HFF-Myc (cell line): ENCODE measurements at regions not wholly inside any gene's neighbourhood (a gene's known extent, or its start where the extent isn't known, plus 50 kb on each side); places are given as distances from the start of the nearest gene placed in this dataset.

ENCODE experiments used
- DNase-seq: peaks from one replicate; pipeline ENCODE4 v3.0.0-alpha.2; 2011; ENCODE audit warnings: low read depth; ENCODE audit errors: extremely low read depth
- H3K4me3 ChIP-seq: replicated peaks from 2 replicates; pipeline ENCODE4 v1.5.1; 2011; ENCODE audit warnings: low read depth, mild to moderate bottlenecking, control low read depth, low read length
- TF ChIP-seq, protein P1 (sequence below): IDR thresholded peaks from 2 replicates; pipeline ENCODE4 v1.5.1; 2012; ENCODE audit warnings: mild to moderate bottlenecking, low read depth, low read length, control low read depth; ENCODE audit errors: missing control alignments

DNA sequence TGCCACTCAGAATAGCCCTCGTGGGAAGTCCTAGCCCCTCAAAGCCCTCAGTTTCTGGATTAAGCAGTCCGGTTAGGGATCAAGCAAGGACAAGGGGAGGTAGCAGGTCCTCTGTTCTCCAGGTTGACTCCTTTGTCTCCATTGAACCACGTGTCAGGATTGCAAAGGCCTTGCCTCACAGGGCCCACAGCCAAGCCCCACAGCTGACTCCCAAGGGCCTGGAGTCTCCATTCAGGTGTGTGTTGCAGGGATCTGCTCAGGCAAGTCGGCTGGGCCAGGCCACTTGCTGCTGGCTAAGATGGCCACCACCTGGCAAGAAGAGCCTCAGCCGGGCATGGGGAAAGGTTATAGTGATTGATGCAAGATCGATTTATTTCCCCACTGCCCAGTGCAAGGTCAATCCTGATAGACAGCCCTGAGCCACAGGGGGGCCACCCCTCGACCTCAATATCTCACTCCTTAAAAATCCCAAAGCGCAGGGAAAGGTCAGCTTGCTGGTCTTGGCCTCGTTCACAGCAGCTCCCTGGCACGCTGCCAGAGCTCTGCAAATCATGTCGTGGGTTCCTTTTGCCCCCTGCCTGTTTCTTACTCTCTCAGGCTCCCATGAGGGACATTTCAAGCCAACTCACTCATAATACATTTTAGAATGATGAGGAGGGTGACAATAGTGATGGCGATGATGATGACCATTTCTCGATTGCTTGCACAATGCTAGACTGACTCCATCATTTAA, 75.9 kb downstream of the EDN3 start:
- DNase-seq, result no peak
- H3K4me3 ChIP-seq, result no peak overlapping the region
- TF ChIP-seq, protein P1, sequence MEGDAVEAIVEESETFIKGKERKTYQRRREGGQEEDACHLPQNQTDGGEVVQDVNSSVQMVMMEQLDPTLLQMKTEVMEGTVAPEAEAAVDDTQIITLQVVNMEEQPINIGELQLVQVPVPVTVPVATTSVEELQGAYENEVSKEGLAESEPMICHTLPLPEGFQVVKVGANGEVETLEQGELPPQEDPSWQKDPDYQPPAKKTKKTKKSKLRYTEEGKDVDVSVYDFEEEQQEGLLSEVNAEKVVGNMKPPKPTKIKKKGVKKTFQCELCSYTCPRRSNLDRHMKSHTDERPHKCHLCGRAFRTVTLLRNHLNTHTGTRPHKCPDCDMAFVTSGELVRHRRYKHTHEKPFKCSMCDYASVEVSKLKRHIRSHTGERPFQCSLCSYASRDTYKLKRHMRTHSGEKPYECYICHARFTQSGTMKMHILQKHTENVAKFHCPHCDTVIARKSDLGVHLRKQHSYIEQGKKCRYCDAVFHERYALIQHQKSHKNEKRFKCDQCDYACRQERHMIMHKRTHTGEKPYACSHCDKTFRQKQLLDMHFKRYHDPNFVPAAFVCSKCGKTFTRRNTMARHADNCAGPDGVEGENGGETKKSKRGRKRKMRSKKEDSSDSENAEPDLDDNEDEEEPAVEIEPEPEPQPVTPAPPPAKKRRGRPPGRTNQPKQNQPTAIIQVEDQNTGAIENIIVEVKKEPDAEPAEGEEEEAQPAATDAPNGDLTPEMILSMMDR, result no peak

DNA sequence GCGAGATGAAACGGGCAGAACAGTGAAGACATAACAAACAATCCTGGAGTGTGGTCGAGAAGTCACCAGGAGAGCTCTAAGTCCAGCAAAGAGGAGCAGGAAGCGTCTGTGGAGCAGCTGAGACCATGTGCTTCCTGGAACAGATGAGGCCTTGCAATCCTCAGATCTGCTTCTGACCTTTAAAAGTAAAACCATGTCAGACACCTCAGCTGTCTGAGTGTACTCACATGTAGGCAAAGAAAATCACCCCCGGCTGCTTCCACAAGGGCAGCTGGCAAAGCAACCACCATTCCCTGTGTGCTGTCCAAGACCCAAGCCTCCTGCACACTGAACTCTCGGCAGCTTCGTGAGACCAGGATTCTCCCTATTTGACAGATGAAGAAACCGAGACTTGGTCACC, 76.6 kb downstream of the EDN3 start:
- TF ChIP-seq, protein P1, result no peak
- DNase-seq, result no peak
- no peak overlapping the region for H3K4me3 ChIP-seq

DNA sequence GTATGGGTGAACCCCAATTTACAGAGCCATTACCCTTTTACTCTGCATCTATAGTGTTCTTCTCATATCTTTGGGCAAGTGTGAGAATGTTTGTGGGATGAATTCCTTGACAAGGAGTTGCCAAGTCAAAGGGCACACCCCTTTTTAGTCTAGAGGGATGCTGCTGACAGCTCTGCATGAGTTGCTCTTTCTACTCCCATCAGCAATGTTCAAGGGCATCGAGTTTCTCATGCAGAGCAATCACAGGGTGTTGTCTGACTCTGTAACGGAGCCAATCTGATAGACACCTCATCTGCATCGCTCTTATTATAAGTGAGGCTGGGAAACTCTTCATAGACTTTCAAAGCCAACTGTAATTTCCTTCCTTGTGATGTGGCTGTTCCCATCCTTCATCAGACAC, 77.4 kb downstream of the EDN3 start:
- no peak for DNase-seq
- H3K4me3 ChIP-seq, result no peak overlapping the region
- TF ChIP-seq, protein P1, result no peak

DNA sequence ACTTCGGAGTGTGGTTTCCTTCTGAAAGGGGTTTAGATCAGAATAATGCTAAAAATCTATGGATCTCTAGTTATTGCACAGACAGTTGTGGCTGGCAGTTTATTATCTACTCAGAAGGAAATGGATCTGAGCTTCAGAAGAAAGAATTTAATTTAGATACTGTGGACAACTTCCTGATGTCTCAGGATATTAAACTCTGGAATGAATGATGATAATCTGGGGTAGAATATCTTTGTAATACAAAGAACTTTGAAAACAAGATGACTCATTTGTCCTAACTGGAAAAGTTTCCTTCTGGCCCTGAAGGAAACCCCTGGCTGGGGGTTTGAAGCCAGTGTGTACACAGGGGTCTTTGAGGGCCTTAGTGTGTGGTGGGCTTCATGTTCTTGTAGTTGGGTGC, 78.0 kb downstream of the EDN3 start:
- H3K4me3 ChIP-seq, result no peak overlapping the region
- DNase-seq, result no peak
- TF ChIP-seq, protein P1, result no peak

DNA sequence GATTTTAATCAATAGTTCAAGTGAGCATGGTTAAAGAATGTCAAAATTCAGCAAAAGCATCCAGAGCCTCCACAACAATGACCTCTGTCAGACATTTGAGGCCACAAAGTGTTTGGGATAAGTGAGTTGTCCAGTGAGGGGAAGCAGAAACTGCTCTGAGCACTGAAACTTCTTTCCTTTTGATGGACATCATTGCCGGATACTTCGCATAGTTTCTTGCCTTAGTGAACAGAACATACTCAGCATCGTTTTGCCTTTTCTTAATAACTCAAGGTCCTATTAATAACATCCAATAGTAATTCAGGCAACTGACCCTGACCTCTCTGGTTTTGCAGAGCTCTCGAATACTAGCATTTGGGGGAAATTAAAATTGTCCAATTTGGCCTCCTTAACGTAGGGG, 78.6 kb downstream of the EDN3 start:
- H3K4me3 ChIP-seq, result no peak overlapping the region
- no peak for DNase-seq
- TF ChIP-seq, protein P1, result no peak

DNA sequence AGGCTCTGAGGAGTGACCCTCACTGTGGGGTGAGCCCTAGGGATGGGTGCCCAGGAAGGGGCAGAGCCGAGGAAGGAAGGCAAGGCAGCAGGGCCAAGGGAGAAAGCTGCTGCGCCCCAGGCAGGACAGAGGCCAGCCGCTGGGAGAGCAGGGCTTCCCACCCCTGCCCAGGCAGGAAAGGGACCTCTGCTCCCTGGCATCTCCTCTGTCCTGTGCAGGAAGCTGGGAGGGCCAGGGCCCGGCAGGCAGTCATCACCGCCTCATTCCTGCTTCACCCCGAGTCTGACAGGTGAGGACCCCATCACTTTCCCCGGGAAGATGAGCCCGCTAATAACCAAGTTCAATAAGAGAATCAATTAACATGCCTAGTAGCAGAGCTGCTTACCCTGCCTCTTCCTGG, 81.3 kb downstream of the EDN3 start:
- DNase-seq, result no peak
- no peak overlapping the region for H3K4me3 ChIP-seq
- TF ChIP-seq, protein P1, result no peak
